GM12878 (cell line): ENCODE measurements at regions not wholly inside any gene's neighbourhood (a gene's known extent, or its start where the extent isn't known, plus 50 kb on each side); places are given as distances from the start of the nearest gene placed in this dataset.

ENCODE experiments used
- CTCF ChIP-seq, 3 experiments: IDR thresholded peaks in 2 of 3; conservative IDR thresholded peaks in 1 of 3; 2 replicates each; pipeline ENCODE4 v1.5.1; 2011; ENCODE audit warnings: low read depth in 3 of 3, low read length in 3 of 3, mild to moderate bottlenecking in 3 of 3, control low read depth in 2 of 3, moderate library complexity in 2 of 3, inconsistent platforms in 1 of 3, mixed read lengths in 1 of 3; ENCODE audit not compliant: control insufficient read depth in 2 of 3, insufficient read depth in 1 of 3; ENCODE audit errors: extremely low read depth in 1 of 3
- EGR1 ChIP-seq, 2 experiments: IDR thresholded peaks; 1 replicate in 1 of 2; 2 replicates in 1 of 2; pipeline ENCODE4 v1.6.1; 2011 to 2012; ENCODE audit warnings: low read depth in 2 of 2, low read length in 2 of 2, borderline replicate concordance in 1 of 2, mild to moderate bottlenecking in 1 of 2, moderate library complexity in 1 of 2
- EP300 ChIP-seq, 2 experiments: fragments of 150-350 bp in 1 of 2; IDR thresholded peaks; 2 replicates each; pipeline ENCODE4 v1.6.1; 2011 to 2012; ENCODE audit warnings: low read depth in 2 of 2, low read length in 2 of 2, borderline replicate concordance in 1 of 2, improper control_type of control experiment in 1 of 2, inconsistent platforms in 1 of 2; ENCODE audit not compliant: control insufficient read depth in 1 of 2
- ESRRA ChIP-seq: IDR thresholded peaks from 2 replicates; pipeline ENCODE4 v1.6.1; 2012; ENCODE audit warnings: mild to moderate bottlenecking, low read length, improper control_type of control experiment
- EZH2 ChIP-seq: IDR thresholded peaks from 2 replicates; pipeline ENCODE4 v1.6.1; 2012; ENCODE audit warnings: low read depth, mild to moderate bottlenecking, control low read depth, inconsistent platforms, low read length, borderline replicate concordance; ENCODE audit not compliant: control insufficient read depth
- MYC ChIP-seq: IDR thresholded peaks from 2 replicates; pipeline ENCODE4 v1.6.1; 2011; ENCODE audit warnings: mild to moderate bottlenecking, low read length, moderate library complexity, inconsistent platforms; ENCODE audit not compliant: insufficient read depth, insufficient replicate concordance, insufficient read length, severe bottlenecking
- POLR2AphosphoS5 ChIP-seq: IDR thresholded peaks from 2 replicates; pipeline ENCODE4 v1.6.1; 2011; ENCODE audit warnings: mild to moderate bottlenecking, low read length, inconsistent platforms
- SREBF2 ChIP-seq: IDR thresholded peaks from 2 replicates; pipeline ENCODE4 v1.6.1; 2012; ENCODE audit warnings: mild to moderate bottlenecking, low read length

- no peak for TF ChIP-seq CTCF (IDR thresholded peaks at IDR 0.05 in 2 of 3, conservative IDR thresholded peaks at IDR 0.05 in 1 of 3; ENCODE audit: control insufficient read depth in 2 of 3, extremely low read depth in 1 of 3, insufficient read depth in 1 of 3, low read depth in 3 of 3, low read length in 3 of 3)
- TF ChIP-seq EZH2, result no peak
- no peak for TF ChIP-seq POLR2AphosphoS5
- no peak for TF ChIP-seq SREBF2
- TF ChIP-seq EP300 (IDR thresholded peaks at IDR 0.05; ENCODE audit: borderline replicate concordance in 1 of 2, control insufficient read depth in 1 of 2, low read depth in 2 of 2, low read length in 2 of 2), result no peak
- no peak for TF ChIP-seq ESRRA
- no peak for TF ChIP-seq EGR1 (IDR thresholded peaks at IDR 0.05; ENCODE audit: borderline replicate concordance in 1 of 2, low read depth in 2 of 2, low read length in 2 of 2)
- no peak for TF ChIP-seq MYC
Observed at GRCh38 chr22:27195494-27195893, 538.1 kb downstream of the MIAT start.
